Hepatocyte (in vitro differentiated cells): ENCODE measurements at regions not wholly inside any gene's neighbourhood (a gene's known extent, or its start where the extent isn't known, plus 50 kb on each side); places are given as distances from the start of the nearest gene placed in this dataset.
A peak's percentile ranks its signal among the peaks of the same experiment; 100 is the strongest.

Source experiments
- DNase-seq: peaks from one replicate; pipeline ENCODE4 v3.0.0-alpha.2; 2016; ENCODE audit warnings: low spot score
- H2AFZ ChIP-seq: fragments of 200-600 bp; sonication (generic); 2 replicates; pipeline ENCODE4 v1.6.0; 2016; ENCODE audit warnings: antibody characterized with exemption, mild to moderate bottlenecking
- H3K27ac ChIP-seq: fragments of 200-600 bp; sonication (generic); 2 replicates; pipeline ENCODE4 v1.5.1; 2016; ENCODE audit warnings: mild to moderate bottlenecking
- H3K27me3 ChIP-seq: fragments of 200-600 bp; sonication (generic); 2 replicates; pipeline ENCODE4 v1.6.1; 2016
- H3K36me3 ChIP-seq: fragments of 200-600 bp; sonication (generic); replicated peaks from 2 replicates; pipeline ENCODE4 v1.5.1; 2016; ENCODE audit warnings: low read depth; ENCODE audit not compliant: insufficient read depth
- H3K4me1 ChIP-seq: fragments of 200-600 bp; sonication (generic); 2 replicates; pipeline ENCODE4 v1.5.1; 2016; ENCODE audit warnings: mild to moderate bottlenecking, moderate library complexity; ENCODE audit not compliant: insufficient read depth
- H3K4me2 ChIP-seq: fragments of 200-600 bp; sonication (generic); 2 replicates; pipeline ENCODE4 v1.6.0; 2016
- H3K4me3 ChIP-seq: fragments of 200-600 bp; sonication (generic); 2 replicates; pipeline ENCODE4 v1.5.1; 2016; ENCODE audit warnings: mild to moderate bottlenecking
- H3K79me2 ChIP-seq: fragments of 200-600 bp; sonication (generic); 2 replicates; pipeline ENCODE4 v1.6.0; 2017; ENCODE audit warnings: mild to moderate bottlenecking
- H3K9me2 ChIP-seq: fragments of 200-600 bp; sonication (generic); replicated peaks from 2 replicates; pipeline ENCODE4 v1.6.0; 2017; ENCODE audit warnings: mild to moderate bottlenecking; ENCODE audit not compliant: insufficient read depth
- H3K9me3 ChIP-seq: fragments of 200-600 bp; sonication (generic); 2 replicates; pipeline ENCODE4 v1.5.1; 2016; ENCODE audit warnings: low read depth, mild to moderate bottlenecking
- H4K20me1 ChIP-seq: fragments of 200-600 bp; sonication (generic); 2 replicates; pipeline ENCODE4 v1.6.0; 2016; ENCODE audit warnings: mild to moderate bottlenecking; ENCODE audit not compliant: insufficient read depth, poor library complexity, severe bottlenecking
- EZH2 ChIP-seq: fragments of 200-600 bp; sonication (generic); IDR thresholded peaks from 2 replicates; pipeline ENCODE4 v1.6.1; 2016; ENCODE audit warnings: antibody characterized with exemption, mild to moderate bottlenecking, borderline replicate concordance
- EZH2phosphoT487 ChIP-seq: fragments of 200-600 bp; sonication (generic); IDR thresholded peaks from one replicate; pipeline ENCODE4 v1.6.1; 2018; ENCODE audit warnings: antibody characterized with exemption, mild to moderate bottlenecking, low read depth, moderate library complexity; ENCODE audit not compliant: unreplicated experiment, severe bottlenecking
- WGBS: methylation state at CpG from one replicate; pipeline ENCODE4 v1.1.6; 2016; ENCODE audit warnings: low lambda C conversion rate; ENCODE audit errors: missing lambda C conversion rate; 5-methylcytosine and 5-hydroxymethylcytosine counted together
- TF ChIP-seq, protein P1 (sequence below): fragments of 200-600 bp; sonication (generic); IDR thresholded peaks from 2 replicates; pipeline ENCODE4 v1.5.1; 2016; ENCODE audit warnings: antibody characterized with exemption, mild to moderate bottlenecking; ENCODE audit not compliant: poor library complexity

DNA sequence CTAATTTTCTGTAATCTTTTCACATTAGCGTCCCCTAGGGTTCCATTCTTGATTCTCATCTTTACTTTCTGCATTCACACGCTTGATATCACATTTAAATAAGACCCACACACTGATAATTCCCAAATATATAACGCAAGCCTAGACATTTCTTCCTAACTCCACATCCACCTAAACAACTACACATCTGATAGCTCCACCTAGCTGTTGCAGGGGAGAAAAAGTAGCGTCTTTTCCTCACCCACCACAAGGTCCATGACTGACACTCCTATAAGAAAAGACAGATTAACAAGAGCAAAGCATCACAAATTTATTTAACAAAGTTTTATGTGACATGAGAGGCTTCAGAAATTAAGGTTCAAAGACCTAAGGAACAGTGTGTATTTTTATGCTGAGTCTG lies 862.2 kb upstream of the DDX18 start:
- Histone ChIP-seq H3K27ac (no peak overlapping the region), H3K4me3 (no peak overlapping the region), H4K20me1 (no peaks in the 10 kb centered on the region), H3K4me1 (no peaks in the 10 kb centered on the region), H3K79me2 (no peaks in the 10 kb centered on the region), H3K36me3 (no peaks in the 10 kb centered on the region), H2AFZ (no peak overlapping the region), H3K9me2 (no peaks in the 10 kb centered on the region), H3K27me3 (no peaks in the 10 kb centered on the region), H3K9me3 (no peaks in the 10 kb centered on the region), H3K4me2 (no peak overlapping the region)
- TF ChIP-seq EZH2 (no peak), EZH2phosphoT487 (no peak)
- TF ChIP-seq, protein P1, sequence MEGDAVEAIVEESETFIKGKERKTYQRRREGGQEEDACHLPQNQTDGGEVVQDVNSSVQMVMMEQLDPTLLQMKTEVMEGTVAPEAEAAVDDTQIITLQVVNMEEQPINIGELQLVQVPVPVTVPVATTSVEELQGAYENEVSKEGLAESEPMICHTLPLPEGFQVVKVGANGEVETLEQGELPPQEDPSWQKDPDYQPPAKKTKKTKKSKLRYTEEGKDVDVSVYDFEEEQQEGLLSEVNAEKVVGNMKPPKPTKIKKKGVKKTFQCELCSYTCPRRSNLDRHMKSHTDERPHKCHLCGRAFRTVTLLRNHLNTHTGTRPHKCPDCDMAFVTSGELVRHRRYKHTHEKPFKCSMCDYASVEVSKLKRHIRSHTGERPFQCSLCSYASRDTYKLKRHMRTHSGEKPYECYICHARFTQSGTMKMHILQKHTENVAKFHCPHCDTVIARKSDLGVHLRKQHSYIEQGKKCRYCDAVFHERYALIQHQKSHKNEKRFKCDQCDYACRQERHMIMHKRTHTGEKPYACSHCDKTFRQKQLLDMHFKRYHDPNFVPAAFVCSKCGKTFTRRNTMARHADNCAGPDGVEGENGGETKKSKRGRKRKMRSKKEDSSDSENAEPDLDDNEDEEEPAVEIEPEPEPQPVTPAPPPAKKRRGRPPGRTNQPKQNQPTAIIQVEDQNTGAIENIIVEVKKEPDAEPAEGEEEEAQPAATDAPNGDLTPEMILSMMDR, result peak; percentile 59
- DNase-seq, result peak; percentile 29
- 51% methylated on average over 4 of the region's 4 CpGs for WGBS

DNA sequence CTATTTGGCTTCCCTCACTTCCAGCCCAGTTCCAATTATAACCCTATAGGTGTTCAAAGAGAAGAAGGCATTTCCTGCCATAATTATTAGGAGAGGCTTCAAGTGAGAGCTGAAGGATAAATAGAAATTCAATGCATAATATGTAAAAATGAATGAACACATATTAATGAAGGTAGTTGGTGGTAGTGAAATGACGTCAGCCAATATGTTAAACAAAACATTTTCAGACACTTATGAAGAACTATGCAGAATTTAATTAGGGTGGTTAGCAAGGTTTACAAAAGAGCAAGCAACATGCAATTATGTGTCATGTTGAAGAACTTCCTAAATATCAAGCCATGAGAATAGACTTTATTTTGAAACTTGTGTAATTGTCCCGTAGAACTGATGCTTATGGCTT lies 858.8 kb upstream of the DDX18 start:
- H4K20me1 ChIP-seq, result no peaks in the 10 kb centered on the region
- no peak overlapping the region for H2AFZ ChIP-seq
- no peaks in the 10 kb centered on the region for H3K79me2 ChIP-seq
- no peaks in the 10 kb centered on the region for H3K4me1 ChIP-seq
- H3K27ac ChIP-seq, result no peak overlapping the region
- no peaks in the 10 kb centered on the region for H3K27me3 ChIP-seq
- H3K36me3 ChIP-seq, result no peaks in the 10 kb centered on the region
- no peaks in the 10 kb centered on the region for H3K9me3 ChIP-seq
- no peak overlapping the region for H3K4me3 ChIP-seq
- TF ChIP-seq, protein P1, result no peak
- TF ChIP-seq EZH2phosphoT487 (no peak), EZH2 (no peak)
- no peak overlapping the region for H3K4me2 ChIP-seq
- no peaks in the 10 kb centered on the region for H3K9me2 ChIP-seq
- DNase-seq, result no peak
- WGBS, result 79% methylated on average over 2 of the region's 2 CpGs

DNA sequence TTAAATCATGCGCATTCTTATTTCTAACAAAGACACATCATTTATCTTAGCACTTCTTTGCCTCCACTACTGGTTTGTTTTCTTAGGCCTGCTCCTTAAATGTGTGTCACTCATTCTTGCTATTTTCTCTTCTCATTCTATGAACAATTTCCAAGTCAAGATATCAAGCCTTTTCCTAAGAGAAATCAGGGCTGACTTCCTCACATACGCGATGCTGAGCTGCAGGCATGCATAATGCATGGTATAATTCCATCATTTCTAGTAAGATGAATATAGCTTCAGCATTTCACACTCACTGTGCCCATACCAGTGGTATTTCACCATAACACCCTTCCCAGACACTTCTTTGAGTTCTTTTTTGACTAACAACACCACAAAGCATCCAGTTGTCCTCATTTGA lies 838.9 kb upstream of the DDX18 start:
- 96% methylated on average over 3 of the region's 3 CpGs for WGBS
- Histone ChIP-seq H3K9me2 (no peaks in the 10 kb centered on the region), H3K9me3 (no peaks in the 10 kb centered on the region), H3K27ac (no peak overlapping the region), H3K79me2 (no peaks in the 10 kb centered on the region), H3K36me3 (no peaks in the 10 kb centered on the region), H3K4me1 (no peaks in the 10 kb centered on the region), H2AFZ (no peak overlapping the region), H4K20me1 (no peaks in the 10 kb centered on the region), H3K4me2 (no peak overlapping the region), H3K27me3 (no peaks in the 10 kb centered on the region), H3K4me3 (no peak overlapping the region)
- TF ChIP-seq EZH2 (no peak), EZH2phosphoT487 (no peak)
- no peak for DNase-seq

DNA sequence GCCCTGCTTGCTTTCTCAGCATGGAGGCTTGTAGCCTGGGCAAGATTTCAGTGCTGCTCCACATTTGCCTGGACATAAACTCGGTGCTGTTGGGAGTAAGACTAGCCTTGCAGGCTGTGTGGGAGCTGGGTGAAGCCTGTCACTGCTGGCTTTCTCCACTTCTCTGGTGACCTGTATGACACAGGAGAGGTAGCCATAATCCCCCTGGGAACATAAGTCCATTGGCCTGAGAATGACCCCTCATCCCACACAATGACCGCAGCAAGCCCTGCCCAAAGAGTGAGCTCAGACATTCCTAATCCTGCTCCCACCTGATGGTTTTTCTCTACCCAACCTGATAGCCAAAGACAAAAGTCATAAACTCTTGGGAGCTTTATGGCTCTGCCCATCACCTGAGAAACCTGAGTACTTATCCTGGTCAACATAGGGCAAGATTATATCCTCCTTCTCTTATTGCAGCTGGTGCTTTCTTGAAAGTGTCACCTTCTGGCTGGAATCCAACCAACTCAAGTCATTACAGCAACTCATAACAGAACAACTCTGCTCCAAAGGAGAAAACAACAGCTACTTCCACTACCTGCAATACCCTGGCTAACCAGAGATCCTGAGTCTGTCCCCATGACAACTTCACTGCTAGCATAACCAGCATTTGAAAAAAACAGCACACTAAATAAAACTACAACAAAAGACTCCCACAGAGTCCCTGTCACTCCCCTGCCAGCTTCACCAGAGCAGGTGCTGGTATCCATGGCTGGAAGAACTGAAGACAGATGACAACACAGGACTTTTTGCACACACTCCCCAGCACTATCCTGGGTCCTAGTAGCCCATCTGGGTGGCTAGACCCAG lies 834.4 kb upstream of the DDX18 start:
- no peak overlapping the region for H3K4me2 ChIP-seq
- H4K20me1 ChIP-seq, result no peaks in the 10 kb centered on the region
- H3K4me1 ChIP-seq, result no peaks in the 10 kb centered on the region
- no peaks in the 10 kb centered on the region for H3K27me3 ChIP-seq
- H2AFZ ChIP-seq, result no peak overlapping the region
- TF ChIP-seq, protein P1, result no peak
- H3K9me2 ChIP-seq, result no peaks in the 10 kb centered on the region
- H3K36me3 ChIP-seq, result no peaks in the 10 kb centered on the region
- H3K4me3 ChIP-seq, result no peak overlapping the region
- DNase-seq, result no peak
- no peaks in the 10 kb centered on the region for H3K9me3 ChIP-seq
- H3K79me2 ChIP-seq, result no peaks in the 10 kb centered on the region
- no peak overlapping the region for H3K27ac ChIP-seq
- WGBS, result 87% methylated on average over 2 of the region's 2 CpGs
